Trophoblast cell (in vitro differentiated cells and primary cell): ENCODE measurements at regions not wholly inside any gene's neighbourhood (a gene's known extent, or its start where the extent isn't known, plus 50 kb on each side); places are given as distances from the start of the nearest gene placed in this dataset.
A peak's percentile ranks its signal among the peaks of the same experiment; 100 is the strongest.

Experiments
- DNase-seq, 2 donors: peaks; one replicate each; pipeline ENCODE4 v3.0.0-alpha.2; 2016
- H2AFZ ChIP-seq: 2 replicates; pipeline ENCODE4 v1.6.1; 2013; ENCODE audit warnings: low read length, moderate library complexity, mild to moderate bottlenecking; ENCODE audit not compliant: insufficient read depth, poor library complexity
- H2AK5ac ChIP-seq: 2 replicates; pipeline ENCODE4 v1.6.1; 2013; ENCODE audit warnings: mild to moderate bottlenecking, low read length
- H2BK120ac ChIP-seq: 2 replicates; pipeline ENCODE4 v1.6.1; 2013; ENCODE audit warnings: low read length, mild to moderate bottlenecking, moderate library complexity; ENCODE audit not compliant: insufficient read depth, poor library complexity
- H2BK12ac ChIP-seq: 2 replicates; pipeline ENCODE4 v1.6.1; 2013; ENCODE audit warnings: mild to moderate bottlenecking, low read length, moderate library complexity
- H2BK5ac ChIP-seq: 2 replicates; pipeline ENCODE4 v1.6.1; 2013; ENCODE audit warnings: low read length, low read depth, moderate library complexity, mild to moderate bottlenecking; ENCODE audit not compliant: poor library complexity
- H3K14ac ChIP-seq: 2 replicates; pipeline ENCODE4 v1.6.1; 2013; ENCODE audit warnings: mild to moderate bottlenecking, low read length
- H3K18ac ChIP-seq: 2 replicates; pipeline ENCODE4 v1.6.1; 2013; ENCODE audit warnings: mild to moderate bottlenecking, low read length
- H3K23ac ChIP-seq: 2 replicates; pipeline ENCODE4 v1.6.1; 2013; ENCODE audit warnings: low read length
- H3K27ac ChIP-seq: 2 replicates; pipeline ENCODE4 v1.5.1; 2013; ENCODE audit warnings: low read depth, mild to moderate bottlenecking, inconsistent platforms, low read length, moderate library complexity
- H3K27me3 ChIP-seq: 2 replicates; pipeline ENCODE4 v1.6.1; 2013; ENCODE audit warnings: inconsistent platforms, mild to moderate bottlenecking, low read length, moderate library complexity; ENCODE audit not compliant: insufficient read depth
- H3K36me3 ChIP-seq, 2 experiments: 1 replicate in 1 of 2; 2 replicates in 1 of 2; pipeline ENCODE4 v1.6.1; 2013; ENCODE audit warnings: low read length in 2 of 2, mild to moderate bottlenecking in 2 of 2, moderate library complexity in 1 of 2; ENCODE audit not compliant: insufficient read depth in 2 of 2, control insufficient read depth in 1 of 2
- H3K4ac ChIP-seq: 2 replicates; pipeline ENCODE4 v1.6.1; 2013; ENCODE audit warnings: low read depth, mild to moderate bottlenecking, low read length, moderate library complexity
- H3K4me1 ChIP-seq, 2 experiments: 1 replicate in 1 of 2; 2 replicates in 1 of 2; pipeline ENCODE4 v1.6.1; 2013; ENCODE audit warnings: low read length in 2 of 2, mild to moderate bottlenecking in 2 of 2, moderate library complexity in 1 of 2; ENCODE audit not compliant: insufficient read depth in 2 of 2, control insufficient read depth in 1 of 2
- H3K4me2 ChIP-seq: 2 replicates; pipeline ENCODE4 v1.6.1; 2013; ENCODE audit warnings: inconsistent platforms, mild to moderate bottlenecking, low read length, moderate library complexity
- H3K4me3 ChIP-seq: 2 replicates; pipeline ENCODE4 v1.5.1; 2013; ENCODE audit warnings: mild to moderate bottlenecking, low read depth, low read length, inconsistent platforms
- H3K79me1 ChIP-seq: one replicate; pipeline ENCODE4 v1.6.1; 2013; ENCODE audit warnings: low read length
- H3K79me2 ChIP-seq: 2 replicates; pipeline ENCODE4 v1.6.1; 2013; ENCODE audit warnings: low read length, mild to moderate bottlenecking; ENCODE audit not compliant: control insufficient read depth, insufficient read depth, poor library complexity
- H3K9ac ChIP-seq: 2 replicates; pipeline ENCODE4 v1.6.1; 2013; ENCODE audit warnings: mild to moderate bottlenecking, low read length
- H3K9me3 ChIP-seq: 2 replicates; pipeline ENCODE4 v1.6.1; 2013; ENCODE audit warnings: low read depth, mild to moderate bottlenecking, control low read depth, inconsistent platforms, low read length; ENCODE audit not compliant: insufficient read depth
- H4K12ac ChIP-seq: 2 replicates; pipeline ENCODE4 v1.6.1; 2013; ENCODE audit warnings: low read depth, mild to moderate bottlenecking, low read length, moderate library complexity
- H4K8ac ChIP-seq: 2 replicates; pipeline ENCODE4 v1.6.1; 2013; ENCODE audit warnings: low read depth, mild to moderate bottlenecking, low read length, moderate library complexity
- H4K91ac ChIP-seq: one replicate; pipeline ENCODE4 v1.6.1; 2013; ENCODE audit warnings: low read depth, mild to moderate bottlenecking, low read length, moderate library complexity
- WGBS: extraction: QIAGEN DNeasy Blood & Tissue Kit; methylation state at CpG from one replicate; pipeline ENCODE4 v1.1.7; 2013; ENCODE audit warnings: missing lambda C conversion rate; ENCODE audit not compliant: insufficient read length, insufficient coverage; ENCODE audit errors: extremely low coverage; 5-methylcytosine and 5-hydroxymethylcytosine counted together

- no peaks in the 10 kb centered on the region for H3K27me3 ChIP-seq
- peak overlapping the region; percentile 25 for H3K14ac ChIP-seq
- peak overlapping the region; percentile 14 for H4K91ac ChIP-seq
- no peak overlapping the region for H3K23ac ChIP-seq
- no peak overlapping the region for H2BK120ac ChIP-seq
- H2BK5ac ChIP-seq = no peak overlapping the region
- H3K79me1 ChIP-seq = peaks cover 10% of the 10 kb centered on the region
- peaks cover 0 to 13% of the 10 kb centered on the region in 2 experiments for H3K4me1 ChIP-seq
- H2AK5ac ChIP-seq = no peak overlapping the region
- no peak overlapping the region for H3K27ac ChIP-seq
- no peak overlapping the region for H2BK12ac ChIP-seq
- no peak overlapping the region for H2AFZ ChIP-seq
- no peak overlapping the region for H3K9ac ChIP-seq
- no peak overlapping the region for H3K4ac ChIP-seq
- no CpG with 5 or more reads among the region's 1 CpG for WGBS
- no peak overlapping the region for H3K18ac ChIP-seq
- H3K4me3 ChIP-seq = no peak overlapping the region
- no peak overlapping the region for H4K8ac ChIP-seq
- H3K4me2 ChIP-seq = no peak overlapping the region
- H4K12ac ChIP-seq = no peak overlapping the region
- no peaks in the 10 kb centered on the region for H3K36me3 ChIP-seq
- H3K79me2 ChIP-seq = no peaks in the 10 kb centered on the region
- H3K9me3 ChIP-seq = no peaks in the 10 kb centered on the region
- DNase-seq = no peak
Observed at GRCh38 chrX:46256875-46257274, 288.3 kb downstream of the ZNF674 start.

- no peaks in the 10 kb centered on the region for H3K27me3 ChIP-seq
- no peaks in the 10 kb centered on the region for H3K79me2 ChIP-seq
- H2BK5ac ChIP-seq = no peak overlapping the region
- H2AFZ ChIP-seq = no peak overlapping the region
- H2BK120ac ChIP-seq = no peak overlapping the region
- H3K36me3 ChIP-seq = no peaks in the 10 kb centered on the region
- no peak overlapping the region for H4K91ac ChIP-seq
- H4K12ac ChIP-seq = no peak overlapping the region
- no peak overlapping the region for H2AK5ac ChIP-seq
- peaks cover 0 to 7% of the 10 kb centered on the region in 2 experiments for H3K4me1 ChIP-seq
- H3K9me3 ChIP-seq = no peaks in the 10 kb centered on the region
- H2BK12ac ChIP-seq = no peak overlapping the region
- no peak overlapping the region for H3K23ac ChIP-seq
- H3K18ac ChIP-seq = no peak overlapping the region
- H3K79me1 ChIP-seq = peaks cover 9% of the 10 kb centered on the region
- H3K4me2 ChIP-seq = no peak overlapping the region
- no CpG with 5 or more reads among the region's 1 CpG for WGBS
- no peak overlapping the region for H3K27ac ChIP-seq
- no peak overlapping the region for H3K9ac ChIP-seq
- DNase-seq = no peak
- H4K8ac ChIP-seq = no peak overlapping the region
- H3K14ac ChIP-seq = no peak overlapping the region
- no peak overlapping the region for H3K4me3 ChIP-seq
- no peak overlapping the region for H3K4ac ChIP-seq
Observed at GRCh38 chrX:46255046-46255445, 290.2 kb downstream of the ZNF674 start.

- H3K23ac ChIP-seq = no peak overlapping the region
- DNase-seq = no peak
- peaks cover 9% of the 10 kb centered on the region for H3K79me1 ChIP-seq
- H3K4me2 ChIP-seq = no peak overlapping the region
- no peaks in the 10 kb centered on the region for H3K36me3 ChIP-seq
- no peak overlapping the region for H3K4ac ChIP-seq
- H3K9me3 ChIP-seq = no peaks in the 10 kb centered on the region
- no peak overlapping the region for H3K9ac ChIP-seq
- H3K79me2 ChIP-seq = no peaks in the 10 kb centered on the region
- no peak overlapping the region for H2BK5ac ChIP-seq
- H3K18ac ChIP-seq = no peak overlapping the region
- no peak overlapping the region for H3K27ac ChIP-seq
- peaks cover 0 to 7% of the 10 kb centered on the region in 2 experiments for H3K4me1 ChIP-seq
- H3K27me3 ChIP-seq = no peaks in the 10 kb centered on the region
- no peak overlapping the region for H3K14ac ChIP-seq
- H2AFZ ChIP-seq = no peak overlapping the region
- no CpG with 5 or more reads among the region's 1 CpG for WGBS
- no peak overlapping the region for H3K4me3 ChIP-seq
- H4K91ac ChIP-seq = no peak overlapping the region
- no peak overlapping the region for H4K12ac ChIP-seq
- H2BK12ac ChIP-seq = no peak overlapping the region
- H2BK120ac ChIP-seq = no peak overlapping the region
- H2AK5ac ChIP-seq = no peak overlapping the region
- no peak overlapping the region for H4K8ac ChIP-seq
Observed at GRCh38 chrX:46254641-46255040, 290.6 kb downstream of the ZNF674 start.

- no peak overlapping the region for H3K18ac ChIP-seq
- no peak overlapping the region for H2AK5ac ChIP-seq
- no peaks in the 10 kb centered on the region for H3K36me3 ChIP-seq
- H3K79me2 ChIP-seq = no peaks in the 10 kb centered on the region
- H3K27me3 ChIP-seq = no peaks in the 10 kb centered on the region
- no peak overlapping the region for H3K4me3 ChIP-seq
- H3K9ac ChIP-seq = no peak overlapping the region
- H3K4me1 ChIP-seq = peaks cover 0 to 7% of the 10 kb centered on the region in 2 experiments
- no peak overlapping the region for H3K4ac ChIP-seq
- H2BK5ac ChIP-seq = no peak overlapping the region
- H2BK12ac ChIP-seq = no peak overlapping the region
- H4K12ac ChIP-seq = no peak overlapping the region
- no peak overlapping the region for H4K8ac ChIP-seq
- H3K9me3 ChIP-seq = no peaks in the 10 kb centered on the region
- no peak overlapping the region for H3K27ac ChIP-seq
- no peak overlapping the region for H3K4me2 ChIP-seq
- peaks cover 5% of the 10 kb centered on the region for H3K79me1 ChIP-seq
- peak; percentile 0 to 76 for DNase-seq
- no peak overlapping the region for H3K23ac ChIP-seq
- no peak overlapping the region for H2BK120ac ChIP-seq
- no CpG with 5 or more reads among the region's 3 CpGs for WGBS
- no peak overlapping the region for H3K14ac ChIP-seq
- H4K91ac ChIP-seq = no peak overlapping the region
- no peak overlapping the region for H2AFZ ChIP-seq
Observed at GRCh38 chrX:46251755-46252154, 293.5 kb downstream of the ZNF674 start.
